MM.1S (cell line): ENCODE measurements at regions not wholly inside any gene's neighbourhood (a gene's known extent, or its start where the extent isn't known, plus 50 kb on each side); places are given as distances from the start of the nearest gene placed in this dataset.

ENCODE experiments used
- DNase-seq: peaks from one replicate; pipeline ENCODE4 v3.0.0-alpha.2; 2015
- H2AFZ ChIP-seq: fragments of 300-600 bp; sonication (generic); 2 replicates; pipeline ENCODE4 v1.6.0; 2016; ENCODE audit warnings: antibody characterized with exemption, low read length
- H3F3A ChIP-seq: fragments of 300-600 bp; sonication (generic); 2 replicates; pipeline ENCODE4 v1.6.1; 2016; ENCODE audit warnings: mild to moderate bottlenecking, antibody characterized with exemption, low read length, moderate library complexity, mixed read lengths; ENCODE audit not compliant: insufficient read depth
- H3K27ac ChIP-seq: fragments of 300-600 bp; sonication (generic); 2 replicates; pipeline ENCODE4 v1.5.1; 2016; ENCODE audit warnings: mild to moderate bottlenecking, low read length
- H3K27me3 ChIP-seq: fragments of 300-600 bp; sonication (generic); replicated peaks from 2 replicates; pipeline ENCODE4 v1.6.0; 2016; ENCODE audit warnings: low read length; ENCODE audit not compliant: insufficient read depth
- H3K36me3 ChIP-seq: fragments of 300-600 bp; sonication (generic); replicated peaks from 2 replicates; pipeline ENCODE4 v1.6.1; 2016; ENCODE audit warnings: mild to moderate bottlenecking, low read length, mixed read lengths; ENCODE audit not compliant: insufficient read depth
- H3K4me1 ChIP-seq: fragments of 300-600 bp; sonication (generic); 2 replicates; pipeline ENCODE4 v1.6.1; 2016; ENCODE audit warnings: low read length, mixed read lengths
- H3K4me2 ChIP-seq: fragments of 300-600 bp; sonication (generic); 2 replicates; pipeline ENCODE4 v1.6.0; 2016; ENCODE audit warnings: low read depth, low read length
- H3K4me3 ChIP-seq: fragments of 300-600 bp; sonication (generic); 2 replicates; pipeline ENCODE4 v1.5.1; 2016; ENCODE audit warnings: low read length, mixed read lengths
- H3K79me2 ChIP-seq: fragments of 300-600 bp; sonication (generic); 2 replicates; pipeline ENCODE4 v1.6.1; 2016; ENCODE audit warnings: mixed run types, low read length, mixed read lengths
- H3K9ac ChIP-seq: fragments of 300-600 bp; sonication (generic); 2 replicates; pipeline ENCODE4 v1.6.1; 2016; ENCODE audit warnings: low read length, mixed read lengths
- H3K9me2 ChIP-seq: fragments of 300-600 bp; sonication (generic); replicated peaks from 2 replicates; pipeline ENCODE4 v1.6.1; 2016; ENCODE audit warnings: mild to moderate bottlenecking, low read length, mixed read lengths; ENCODE audit not compliant: insufficient read depth
- H3K9me3 ChIP-seq: fragments of 300-600 bp; sonication (generic); replicated peaks from 2 replicates; pipeline ENCODE4 v1.6.1; 2016; ENCODE audit warnings: mild to moderate bottlenecking, low read length, mixed read lengths; ENCODE audit not compliant: insufficient read depth
- H4K20me1 ChIP-seq: fragments of 300-600 bp; sonication (generic); 2 replicates; pipeline ENCODE4 v1.6.1; 2016; ENCODE audit warnings: mild to moderate bottlenecking, low read length, moderate library complexity, mixed read lengths; ENCODE audit not compliant: insufficient read depth
- CTCF ChIP-seq: fragments of 300-600 bp; sonication (generic); IDR thresholded peaks from 2 replicates; pipeline ENCODE4 v1.5.1; 2016; ENCODE audit warnings: antibody characterized with exemption, low read length, mixed read lengths
- EZH2 ChIP-seq: fragments of 300-600 bp; sonication (generic); optimal IDR thresholded peaks from 2 replicates; pipeline ENCODE3; 2017; ENCODE audit warnings: low read depth, mild to moderate bottlenecking, antibody characterized with exemption, low read length, mixed read lengths
- EZH2phosphoT487 ChIP-seq: fragments of 300-600 bp; sonication (generic); IDR thresholded peaks from 2 replicates; pipeline ENCODE4 v1.6.1; 2018; ENCODE audit warnings: antibody characterized with exemption, low read length

- H3K4me2 ChIP-seq = no peak overlapping the region
- H3F3A ChIP-seq = no peaks in the 10 kb centered on the region
- H3K9me2 ChIP-seq = no peaks in the 10 kb centered on the region
- no peak overlapping the region for H3K9ac ChIP-seq
- H3K4me3 ChIP-seq = no peak overlapping the region
- H4K20me1 ChIP-seq = no peaks in the 10 kb centered on the region
- H3K36me3 ChIP-seq = no peaks in the 10 kb centered on the region
- no peak overlapping the region for H2AFZ ChIP-seq
- H3K4me1 ChIP-seq = no peaks in the 10 kb centered on the region
- TF ChIP-seq EZH2 = no peak
- H3K79me2 ChIP-seq = no peaks in the 10 kb centered on the region
- H3K27ac ChIP-seq = no peak overlapping the region
- H3K27me3 ChIP-seq = peaks cover 5% of the 10 kb centered on the region; the same call in 1 of the 2 replicates
- no peaks in the 10 kb centered on the region for H3K9me3 ChIP-seq
- DNase-seq = no peak
These were observed 308.3 kb upstream of the USP25 start for GRCh38 chr21:15421441-15421881.

- Histone ChIP-seq H3K36me3 (no peaks in the 10 kb centered on the region), H3K9me3 (no peaks in the 10 kb centered on the region), H4K20me1 (no peaks in the 10 kb centered on the region), H3K9me2 (no peaks in the 10 kb centered on the region), H3K79me2 (no peaks in the 10 kb centered on the region), H3K4me3 (no peak overlapping the region), H3K27me3 (peaks cover 4% of the 10 kb centered on the region; the same call in 1 of the 2 replicates), H3K4me2 (no peak overlapping the region), H3K9ac (no peak overlapping the region), H3K4me1 (no peaks in the 10 kb centered on the region), H3K27ac (no peak overlapping the region), H2AFZ (no peak overlapping the region), H3F3A (no peaks in the 10 kb centered on the region)
- no peak for DNase-seq
- TF ChIP-seq EZH2 (no peak), CTCF (no peak), EZH2phosphoT487 (no peak)
These were observed 307.8 kb upstream of the USP25 start for GRCh38 chr21:15421947-15422346.

- DNase-seq = no peak
- H4K20me1 ChIP-seq = no peaks in the 10 kb centered on the region
- H2AFZ ChIP-seq = no peak overlapping the region
- no peaks in the 10 kb centered on the region for H3K36me3 ChIP-seq
- no peak overlapping the region for H3K9ac ChIP-seq
- peaks cover 4% of the 10 kb centered on the region; the same call in 1 of the 2 replicates for H3K27me3 ChIP-seq
- no peaks in the 10 kb centered on the region for H3F3A ChIP-seq
- no peak overlapping the region for H3K4me3 ChIP-seq
- no peak for TF ChIP-seq EZH2phosphoT487
- TF ChIP-seq CTCF = no peak
- TF ChIP-seq EZH2 = no peak
- no peaks in the 10 kb centered on the region for H3K9me3 ChIP-seq
- no peaks in the 10 kb centered on the region for H3K79me2 ChIP-seq
- no peak overlapping the region for H3K4me2 ChIP-seq
- no peak overlapping the region for H3K27ac ChIP-seq
- no peaks in the 10 kb centered on the region for H3K9me2 ChIP-seq
- H3K4me1 ChIP-seq = no peaks in the 10 kb centered on the region
These were observed 307.0 kb upstream of the USP25 start for GRCh38 chr21:15422783-15423182.

GRCh38 chr21:15423676-15424445 is 305.9 kb upstream of the USP25 start:
- Histone ChIP-seq H3K36me3 (no peaks in the 10 kb centered on the region), H3K79me2 (no peaks in the 10 kb centered on the region), H3K4me2 (no peak overlapping the region), H3K27ac (no peak overlapping the region), H4K20me1 (no peaks in the 10 kb centered on the region), H3K4me1 (no peaks in the 10 kb centered on the region), H3K9ac (no peak overlapping the region), H3K27me3 (no peaks in the 10 kb centered on the region), H3K9me3 (no peaks in the 10 kb centered on the region), H2AFZ (no peak overlapping the region), H3F3A (no peaks in the 10 kb centered on the region), H3K4me3 (no peak overlapping the region), H3K9me2 (no peaks in the 10 kb centered on the region)
- no peak for DNase-seq
- TF ChIP-seq EZH2 = no peak
- TF ChIP-seq CTCF = no peak
- TF ChIP-seq EZH2phosphoT487 = no peak
